Stromal cell of bone marrow (primary cell): ENCODE measurements at regions not wholly inside any gene's neighbourhood (a gene's known extent, or its start where the extent isn't known, plus 50 kb on each side); places are given as distances from the start of the nearest gene placed in this dataset.
A peak's percentile ranks its signal among the peaks of the same experiment; 100 is the strongest.

Experiments
- DNase-seq: peaks from one replicate; pipeline ENCODE4 v3.0.0-alpha.2; 2012; ENCODE audit warnings: low read depth

DNA sequence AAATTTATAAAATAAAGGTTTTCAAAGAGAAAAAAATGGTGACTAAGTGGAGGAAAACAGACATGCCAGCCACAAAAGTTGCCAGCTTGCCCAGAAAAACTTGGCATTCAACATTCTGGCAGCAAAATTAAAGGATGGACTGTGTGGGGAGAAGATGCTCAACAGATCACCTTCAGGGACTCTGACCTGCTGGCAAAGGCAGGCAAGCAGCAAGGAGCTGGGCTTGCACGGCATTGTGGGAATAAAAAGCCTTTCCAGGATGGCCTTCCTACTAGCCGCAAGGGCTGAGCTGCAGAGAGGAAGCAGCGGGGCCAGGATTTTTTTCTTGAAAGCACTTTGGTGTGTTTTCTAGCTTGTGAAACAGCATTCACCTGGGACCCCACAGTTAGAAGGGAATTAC, 101.9 kb upstream of the CACNA2D3 start:
- no peak for DNase-seq

DNA sequence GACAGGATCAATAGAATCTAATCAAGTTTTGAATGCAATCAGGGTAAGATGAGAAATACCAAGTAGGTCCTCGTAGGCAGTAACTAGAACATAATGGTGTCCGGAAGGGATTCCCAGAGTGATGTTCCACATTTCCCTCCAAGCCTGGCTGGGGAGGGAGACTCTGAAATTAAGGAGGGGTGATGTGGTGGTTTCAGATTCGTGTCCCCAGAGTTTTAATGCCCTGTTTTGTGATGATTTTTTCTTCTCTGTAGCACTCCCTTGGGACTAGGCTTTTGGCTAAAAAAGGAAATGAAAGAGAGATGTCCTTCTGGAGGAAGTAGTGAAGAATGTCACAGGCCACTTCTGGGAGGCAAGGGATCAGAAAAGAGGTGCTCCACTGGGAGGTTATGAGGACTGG, 108.3 kb upstream of the CACNA2D3 start:
- no peak for DNase-seq

DNA sequence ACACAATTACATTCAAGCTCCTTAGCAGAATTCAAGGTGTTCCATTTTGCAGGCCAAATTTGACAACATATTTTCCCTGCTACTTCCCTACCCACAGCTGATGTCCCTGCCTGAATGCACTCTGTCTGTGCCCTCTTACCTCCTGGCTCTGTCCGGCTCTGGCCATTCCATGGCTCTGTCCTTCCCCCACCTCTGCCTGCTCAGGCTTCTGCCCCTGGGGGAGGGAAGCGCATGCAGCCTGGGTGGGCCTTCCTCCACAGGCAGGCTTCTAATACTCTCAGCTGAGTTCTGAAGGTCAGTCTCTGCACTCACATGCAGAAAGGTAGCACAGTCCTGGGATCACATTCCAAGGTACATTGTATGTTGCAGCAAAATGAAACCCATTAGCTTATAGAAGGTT, 113.6 kb upstream of the CACNA2D3 start:
- no peak for DNase-seq

DNA sequence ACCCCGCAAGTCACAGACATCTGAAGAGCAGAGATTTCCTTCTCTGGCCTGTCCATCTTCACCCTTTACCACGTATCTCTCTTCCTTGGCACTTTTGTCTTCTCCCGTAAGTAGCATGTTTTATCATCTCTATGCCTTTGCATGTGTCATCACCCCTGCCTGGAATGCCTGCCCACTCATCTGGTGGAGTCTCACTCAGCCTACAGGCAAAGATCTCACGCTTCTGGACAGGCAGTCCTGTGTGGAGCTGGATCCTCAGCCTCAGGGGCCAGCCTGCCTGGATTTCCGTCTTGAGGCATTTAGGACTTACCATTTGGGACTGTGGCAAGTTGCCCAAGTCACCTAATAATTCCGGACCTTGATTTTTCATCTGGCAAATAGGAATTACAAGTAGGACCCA, 114.3 kb upstream of the CACNA2D3 start:
- no peak for DNase-seq

DNA sequence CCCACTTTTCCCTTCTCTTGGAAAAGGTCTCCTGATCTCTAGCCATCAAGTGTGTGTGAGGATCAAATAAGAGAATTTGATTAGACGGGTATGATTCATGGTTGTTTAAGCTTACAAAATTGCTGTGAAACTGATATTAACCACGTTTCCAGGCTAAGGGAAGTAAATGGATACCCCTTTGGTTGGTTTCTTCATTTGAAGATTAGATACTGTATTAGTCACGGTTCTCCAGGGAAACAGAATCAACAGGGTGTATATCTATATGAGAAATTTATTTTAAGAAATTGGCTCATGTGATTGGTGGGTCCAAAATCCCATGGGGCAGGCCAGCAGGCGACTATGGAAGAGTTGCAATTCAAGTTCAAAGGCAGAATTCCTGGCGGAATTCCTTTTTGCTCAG, 112.7 kb upstream of the SELENOK start:
- peak; percentile 9 for DNase-seq

DNA sequence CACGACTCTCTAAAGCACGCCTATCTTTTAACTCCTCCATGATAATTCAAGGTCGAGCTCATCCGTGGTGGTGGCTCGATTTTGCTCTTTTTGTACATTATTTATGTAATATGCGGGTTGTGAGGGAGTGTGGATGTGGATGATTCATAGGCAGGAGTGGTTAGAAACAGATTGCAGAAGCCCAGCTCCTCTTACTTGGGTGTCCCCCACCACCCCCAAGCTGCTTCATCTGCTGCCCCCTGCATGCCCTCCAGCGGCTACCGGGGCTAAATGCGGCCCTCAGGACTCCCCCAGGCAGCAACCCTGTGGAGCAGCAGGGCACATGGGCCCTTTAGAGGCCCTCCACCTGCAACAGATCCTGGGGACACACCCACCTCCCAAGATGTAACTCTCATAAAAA, 111.5 kb upstream of the SELENOK start:
- no peak for DNase-seq

DNA sequence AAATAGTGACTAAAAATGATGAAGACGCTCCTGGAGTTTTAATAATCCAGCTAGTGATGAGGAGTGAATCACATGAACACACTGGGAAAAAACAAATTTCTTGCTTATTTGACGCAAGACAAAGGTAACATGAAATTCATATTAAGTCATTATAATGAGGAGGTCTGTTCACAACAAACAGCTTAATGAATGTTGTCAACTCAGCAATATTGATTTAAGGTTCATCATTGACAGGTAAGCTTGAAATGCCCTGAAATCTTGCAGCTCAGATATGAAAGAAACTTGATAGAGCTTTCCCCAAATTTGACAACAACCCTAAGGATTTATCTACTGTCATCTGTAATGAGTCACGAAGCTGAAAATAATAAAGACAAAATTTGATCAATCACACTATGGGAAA, 108.1 kb upstream of the SELENOK start:
- no peak for DNase-seq

DNA sequence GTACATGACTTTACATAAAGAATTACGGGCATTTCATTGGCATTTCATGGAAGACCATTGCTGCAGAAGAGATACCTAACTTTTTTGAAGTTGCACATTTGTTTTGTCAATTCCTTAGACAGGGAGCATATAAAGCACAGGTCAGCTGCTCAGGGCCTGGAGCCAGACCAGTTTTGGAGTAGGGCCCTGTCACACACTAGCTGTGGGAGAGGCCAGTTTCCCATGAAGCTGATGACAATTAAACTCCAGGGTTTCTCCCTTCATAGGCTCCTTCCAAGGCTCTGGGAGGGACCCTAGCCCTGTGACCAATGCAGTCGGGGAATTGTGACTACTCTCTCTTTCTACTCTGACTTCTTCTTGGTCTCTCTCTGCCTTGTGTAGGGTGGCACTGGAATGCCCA, 107.3 kb upstream of the SELENOK start:
- no peak for DNase-seq

DNA sequence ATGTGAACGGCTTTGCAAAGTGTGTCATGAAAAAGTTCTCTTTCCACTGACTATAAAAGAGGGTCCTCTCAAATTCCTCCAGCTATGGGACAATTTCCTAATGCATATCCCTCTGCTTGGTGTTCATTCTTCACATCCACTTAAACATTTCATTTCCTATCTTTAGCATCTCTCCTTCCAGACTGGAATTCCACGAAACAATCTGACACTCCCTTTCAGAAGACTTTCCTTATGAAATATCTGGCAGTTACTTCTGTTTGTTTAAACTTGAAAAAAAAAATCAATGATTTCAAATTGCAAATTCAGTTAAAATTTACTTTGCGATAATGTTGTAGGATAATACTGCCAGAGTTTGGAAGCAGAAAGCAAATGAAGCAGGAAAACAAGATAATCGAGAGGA, 105.8 kb upstream of the SELENOK start:
- DNase-seq = no peak

DNA sequence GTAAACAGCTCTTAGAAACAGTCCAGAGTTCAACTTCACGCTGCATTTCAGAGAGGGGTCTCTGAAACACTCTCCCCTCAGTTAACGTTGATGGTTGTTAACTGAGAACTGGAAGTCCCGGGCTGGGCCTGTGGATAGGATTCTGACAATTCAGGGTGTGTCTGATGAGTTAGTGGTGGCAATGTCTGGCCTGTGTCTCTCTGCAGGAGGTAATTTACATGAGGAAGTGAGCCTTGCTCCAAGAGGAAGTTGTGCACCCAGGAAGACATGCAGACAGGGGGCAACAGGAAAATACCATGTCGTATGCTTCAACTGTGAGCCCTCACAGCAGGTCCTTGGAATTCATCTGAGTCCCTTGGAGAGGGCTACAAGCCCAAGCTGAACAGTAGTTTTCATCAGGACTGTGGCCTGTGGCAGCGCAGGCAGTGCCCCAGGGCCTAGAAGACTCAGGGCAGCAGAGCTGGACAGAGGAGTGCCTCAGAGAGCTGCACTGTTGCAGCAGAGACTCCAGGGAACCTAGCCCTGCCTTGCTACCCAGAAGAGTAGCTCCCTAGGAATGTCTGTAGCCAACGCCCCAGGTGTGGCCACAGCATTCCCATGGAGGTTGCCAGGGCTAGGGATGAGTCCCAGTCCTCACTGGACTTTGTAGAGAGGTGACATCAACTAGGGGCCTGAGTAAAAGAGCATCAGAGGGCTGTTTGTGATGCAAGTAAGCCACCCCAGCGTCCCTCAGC, 104.6 kb upstream of the SELENOK start:
- DNase-seq = no peak

DNA sequence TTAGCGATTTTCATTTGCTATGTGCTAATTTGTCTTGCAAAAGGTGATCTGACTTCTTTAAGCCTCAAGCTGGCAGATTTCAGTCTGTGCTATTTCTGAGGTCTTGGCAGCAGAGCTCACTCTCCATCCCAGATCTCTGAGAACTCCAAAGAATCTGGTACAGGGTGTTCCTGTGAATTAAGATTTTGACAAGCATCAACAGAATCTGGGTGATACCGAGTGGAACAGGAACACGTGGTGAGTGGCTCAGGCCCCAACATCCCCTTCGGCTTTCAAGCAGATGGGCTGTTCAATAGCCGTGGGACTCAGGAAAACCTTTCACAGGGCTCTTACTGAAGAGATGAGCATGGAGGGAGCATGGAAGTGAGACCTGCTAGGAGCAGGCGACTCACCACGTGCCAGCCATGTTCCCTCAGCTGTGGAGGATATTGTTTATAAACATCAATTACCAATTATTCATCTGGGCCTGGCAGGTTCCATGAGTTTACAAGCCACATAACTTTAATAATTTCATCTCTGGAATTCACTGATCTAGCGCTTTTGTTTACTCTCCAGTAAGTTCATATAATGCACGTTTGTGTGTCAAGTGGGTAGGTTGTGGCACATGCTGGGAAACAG, 103.4 kb upstream of the SELENOK start:
- no peak for DNase-seq

DNA sequence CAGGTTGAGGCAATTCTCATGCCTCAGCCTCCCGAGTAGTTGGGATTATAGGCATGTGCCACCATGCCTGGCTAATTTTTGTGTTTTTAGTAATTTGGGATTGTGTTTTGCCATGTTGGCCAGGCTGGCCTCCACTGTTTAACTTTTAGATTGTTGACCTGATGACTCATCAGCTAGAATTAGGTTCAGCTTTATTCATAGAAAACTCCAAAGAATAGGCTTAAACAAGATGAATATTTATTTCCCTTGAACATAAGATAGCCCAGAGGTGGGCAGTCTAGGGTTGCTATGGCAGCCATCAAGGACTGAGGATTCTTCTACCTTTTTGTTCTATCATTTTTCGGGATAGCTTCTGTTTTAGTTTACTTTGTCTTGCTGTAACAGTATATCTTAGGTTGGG, 99.6 kb upstream of the SELENOK start:
- no peak for DNase-seq

DNA sequence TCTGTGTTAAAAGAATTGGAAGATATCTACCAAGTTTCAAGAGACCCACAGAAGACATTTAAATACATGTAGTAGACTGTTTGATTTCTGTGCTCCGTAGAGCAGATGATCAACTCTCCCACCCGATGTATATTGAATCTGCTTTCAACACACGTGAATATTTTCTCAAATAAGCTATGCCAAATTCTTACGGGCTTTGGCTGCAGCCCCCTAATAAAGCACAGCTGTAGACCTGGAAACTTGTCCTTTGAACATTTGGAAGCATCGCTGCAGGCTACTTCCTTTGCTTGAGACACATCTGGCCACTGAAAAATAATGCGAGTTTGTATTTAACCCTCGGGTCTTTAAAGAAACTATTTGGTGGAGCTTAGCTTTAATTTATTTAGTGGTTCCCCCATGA, 98.3 kb upstream of the SELENOK start:
- DNase-seq = no peak

DNA sequence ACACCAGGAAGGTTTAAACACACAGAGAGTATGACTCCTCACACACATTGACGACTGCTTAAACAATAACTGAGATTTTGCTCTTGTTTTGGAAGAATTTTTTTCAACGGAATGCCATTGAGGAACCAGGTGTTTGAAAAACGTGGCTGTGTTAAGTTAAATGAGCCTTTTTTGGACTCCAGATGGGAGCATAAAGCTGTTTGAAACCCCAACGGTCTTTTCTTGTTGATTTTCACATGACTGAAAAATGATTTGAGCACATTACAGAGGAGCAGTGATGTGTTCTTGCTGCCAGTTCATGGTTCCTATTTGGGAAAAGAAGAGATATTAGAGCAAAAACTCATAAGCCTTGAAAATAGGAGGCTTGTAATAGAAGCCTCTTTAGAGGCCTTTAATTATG, 97.8 kb upstream of the SELENOK start:
- no peak for DNase-seq

DNA sequence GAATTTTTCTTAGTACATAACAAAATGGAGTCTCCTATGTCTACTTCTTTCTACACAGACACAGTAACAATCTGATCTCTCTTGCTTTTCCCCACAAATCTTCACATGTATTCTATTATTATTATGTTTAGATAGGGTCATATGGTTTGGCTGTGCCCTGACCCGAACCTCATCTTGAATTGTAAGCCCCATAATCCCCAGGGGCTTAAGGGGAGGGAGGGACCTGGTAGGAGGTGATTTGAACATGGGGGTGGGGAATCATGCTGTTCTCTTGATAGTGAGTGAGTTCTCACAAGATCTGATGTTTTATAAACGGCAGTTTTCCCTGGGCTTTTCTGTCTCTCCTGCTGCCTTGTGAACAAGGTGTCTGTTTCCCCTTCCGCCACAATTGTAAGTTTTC, 86.7 kb upstream of the SELENOK start:
- DNase-seq = no peak

DNA sequence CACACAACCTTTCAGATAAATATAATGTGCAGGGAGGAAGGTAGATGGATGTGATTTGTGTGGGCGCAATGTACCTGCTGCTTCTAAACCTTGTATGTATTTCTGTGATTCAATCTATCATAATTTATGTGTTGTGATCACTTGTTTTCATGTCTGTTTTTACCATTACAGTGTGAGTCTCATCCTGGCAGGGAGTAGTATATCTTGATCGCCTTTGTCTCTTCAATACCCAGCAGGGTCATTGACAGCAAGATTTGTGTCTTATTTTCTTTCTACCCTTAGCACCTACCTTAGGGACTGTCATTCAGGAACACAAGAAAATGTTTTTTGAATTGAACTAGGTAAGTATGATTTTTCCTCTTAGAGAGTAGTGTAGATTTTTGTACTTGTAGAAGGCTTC, 83.7 kb upstream of the SELENOK start:
- DNase-seq = no peak

DNA sequence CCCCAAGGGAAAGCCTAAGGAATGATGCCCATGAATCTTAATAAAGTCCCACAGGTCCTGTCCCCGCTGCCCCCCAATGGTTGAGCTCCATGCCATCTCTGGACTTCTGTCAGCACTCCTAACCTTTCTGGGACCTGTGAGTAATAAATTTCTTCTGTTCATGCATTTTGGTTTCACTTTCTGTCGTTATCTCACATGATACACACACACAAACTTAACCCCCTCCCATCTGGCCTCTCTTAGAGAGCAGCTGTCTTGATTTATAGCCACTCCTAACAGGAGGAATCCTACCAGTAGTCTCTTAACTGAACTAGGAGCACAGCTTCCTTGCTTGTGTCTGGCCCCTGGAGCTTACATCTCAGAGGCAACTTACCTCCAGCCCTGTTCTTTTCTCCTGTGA, 82.7 kb upstream of the SELENOK start:
- no peak for DNase-seq

DNA sequence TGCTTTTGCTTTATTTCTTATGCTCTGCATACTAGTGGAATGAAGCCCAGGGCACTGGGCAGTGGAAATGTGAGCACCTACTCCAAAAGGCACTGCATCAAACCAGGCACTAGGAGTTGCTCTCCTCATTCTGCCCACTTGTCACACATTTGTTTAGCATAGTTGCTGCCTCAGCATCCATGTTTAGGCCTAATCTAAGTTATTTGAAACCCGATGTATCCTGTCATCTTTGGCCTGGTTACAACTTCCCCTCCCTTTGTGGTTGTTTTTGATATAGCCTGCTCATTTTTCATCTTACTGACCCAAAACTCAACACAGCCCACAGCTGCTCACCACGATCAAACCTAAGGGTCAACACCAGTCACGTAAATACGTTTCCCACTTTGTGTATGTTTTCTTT, 82.2 kb upstream of the SELENOK start:
- DNase-seq = peak; percentile 2

DNA sequence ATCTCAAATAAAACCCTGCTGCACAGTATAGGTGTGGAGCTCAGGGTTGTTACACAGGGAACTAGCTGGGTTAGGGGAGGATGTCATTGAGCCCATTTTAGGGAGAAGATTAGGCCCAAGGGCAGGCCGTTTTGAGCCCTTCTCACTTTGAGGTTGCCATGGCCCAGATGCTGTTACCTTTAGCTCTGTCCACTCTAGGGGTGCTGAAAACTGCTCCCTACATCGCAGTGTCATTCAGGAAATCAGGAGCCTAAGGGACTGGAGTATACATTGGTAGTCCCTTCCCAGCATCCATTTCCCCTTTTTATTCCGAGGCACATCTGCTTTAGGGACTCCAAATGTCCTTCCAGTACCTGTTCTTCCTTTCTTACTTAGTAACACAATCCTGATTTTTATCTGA, 79.0 kb upstream of the SELENOK start:
- no peak for DNase-seq

DNA sequence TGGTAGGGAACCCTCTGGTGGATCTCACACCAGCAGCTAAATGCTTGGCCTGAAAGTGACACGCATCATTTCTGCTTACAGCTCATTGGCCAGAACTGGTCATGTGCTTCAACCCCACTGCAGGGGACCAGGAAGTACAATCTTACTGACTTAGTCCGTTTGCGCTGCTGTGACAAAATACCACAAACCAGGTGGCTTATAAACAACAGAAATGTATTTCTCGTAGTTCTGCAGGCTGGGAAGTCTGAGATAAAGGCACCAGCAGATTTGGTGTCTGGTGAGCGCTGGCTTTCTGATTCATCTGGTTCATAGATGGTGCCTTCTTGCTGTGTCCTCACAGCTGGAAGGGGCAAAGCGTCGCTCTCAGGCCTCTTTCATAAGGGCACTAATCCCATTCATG, 77.4 kb upstream of the SELENOK start:
- no peak for DNase-seq

DNA sequence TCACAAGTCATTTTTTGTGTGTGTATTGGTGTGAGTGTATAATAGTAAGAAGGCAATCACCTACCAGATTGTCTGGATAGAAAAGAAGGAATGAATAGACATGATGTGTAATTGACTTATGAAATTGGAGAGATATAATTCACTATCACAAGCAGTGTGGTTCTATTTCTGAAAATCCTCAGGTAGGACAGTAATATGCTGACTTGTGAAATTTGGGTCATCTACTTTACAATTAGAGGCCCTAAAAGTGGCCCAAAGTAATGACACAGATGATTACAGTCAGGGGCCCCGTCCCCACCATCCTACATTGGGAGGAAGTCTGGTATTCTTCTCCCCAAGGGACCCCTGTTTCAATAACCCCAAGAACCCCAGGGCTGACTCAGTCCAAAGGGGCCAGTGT, 73.6 kb upstream of the SELENOK start:
- DNase-seq = no peak

DNA sequence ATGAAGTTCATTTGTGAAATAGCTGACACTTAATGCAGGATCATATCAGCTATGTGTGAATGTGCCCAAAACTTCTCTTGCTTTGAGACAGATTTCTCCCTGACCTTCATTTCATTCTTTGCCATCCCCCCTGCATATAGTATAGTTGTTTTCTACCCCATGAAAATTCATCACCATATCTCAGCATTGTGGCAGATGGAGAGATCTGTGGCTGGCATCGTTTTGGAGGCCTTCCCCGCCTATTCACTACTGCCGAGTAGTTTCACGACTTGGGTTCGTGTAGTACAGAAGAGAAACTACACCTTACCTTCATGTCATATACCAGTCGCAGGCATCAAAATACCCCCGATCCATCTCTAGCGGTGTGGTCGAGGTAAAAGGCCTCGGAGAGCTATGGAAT, 66.2 kb upstream of the SELENOK start:
- DNase-seq = no peak

DNA sequence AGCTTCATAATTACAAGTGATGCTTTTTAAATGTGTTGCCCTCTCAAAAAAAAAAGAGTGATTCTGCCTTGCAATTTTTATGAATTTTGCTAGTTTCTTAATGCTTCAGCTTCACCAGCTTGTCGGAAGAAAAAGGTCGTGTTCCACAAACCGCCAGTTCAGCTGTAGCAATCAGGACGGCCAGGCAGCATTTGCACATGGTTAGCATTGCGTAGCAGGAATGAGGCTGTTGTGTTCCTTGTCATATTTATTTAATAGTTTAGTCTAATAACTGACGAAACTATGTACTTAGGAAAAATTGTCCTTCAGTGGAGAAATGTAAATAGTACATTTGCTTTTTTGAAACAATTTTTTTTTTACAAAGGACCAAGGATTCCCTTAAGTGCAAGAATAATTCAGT, 64.9 kb upstream of the SELENOK start:
- DNase-seq = no peak

DNA sequence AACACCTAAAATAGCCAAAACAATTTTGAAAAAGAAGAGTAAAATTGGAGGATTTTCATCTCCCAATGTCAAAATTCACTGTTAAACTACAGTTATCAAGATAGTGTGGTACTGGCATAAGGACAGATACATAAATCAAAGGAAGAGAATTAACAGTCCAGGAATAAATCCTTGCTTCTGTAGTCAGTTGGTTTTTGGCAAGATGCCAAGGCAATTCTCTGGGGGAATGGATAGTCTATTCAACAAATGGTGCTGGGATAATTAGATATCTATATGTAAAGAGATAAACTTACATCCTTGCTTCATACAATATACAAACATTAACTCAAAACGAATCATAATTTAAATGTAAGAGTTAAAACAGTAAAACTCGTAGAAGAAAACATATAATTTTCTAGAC, 57.9 kb upstream of the SELENOK start:
- no peak for DNase-seq
